CD4-positive, alpha-beta T cell treated with Interleukin-10 for 1 hour (primary cell): ENCODE measurements at regions not wholly inside any gene's neighbourhood (a gene's known extent, or its start where the extent isn't known, plus 50 kb on each side); places are given as distances from the start of the nearest gene placed in this dataset.
A peak's percentile ranks its signal among the peaks of the same experiment; 100 is the strongest.

Experiments
- DNase-seq: peaks from one replicate; pipeline ENCODE4 v3.0.0-alpha.2; 2020

- no peak for DNase-seq
Observed at GRCh38 chr9:129504404-129504803, 116.5 kb downstream of the C9orf50 start.

GRCh38 chr9:129501771-129502319, 119.1 kb downstream of the C9orf50 start:
- no peak for DNase-seq

DNA sequence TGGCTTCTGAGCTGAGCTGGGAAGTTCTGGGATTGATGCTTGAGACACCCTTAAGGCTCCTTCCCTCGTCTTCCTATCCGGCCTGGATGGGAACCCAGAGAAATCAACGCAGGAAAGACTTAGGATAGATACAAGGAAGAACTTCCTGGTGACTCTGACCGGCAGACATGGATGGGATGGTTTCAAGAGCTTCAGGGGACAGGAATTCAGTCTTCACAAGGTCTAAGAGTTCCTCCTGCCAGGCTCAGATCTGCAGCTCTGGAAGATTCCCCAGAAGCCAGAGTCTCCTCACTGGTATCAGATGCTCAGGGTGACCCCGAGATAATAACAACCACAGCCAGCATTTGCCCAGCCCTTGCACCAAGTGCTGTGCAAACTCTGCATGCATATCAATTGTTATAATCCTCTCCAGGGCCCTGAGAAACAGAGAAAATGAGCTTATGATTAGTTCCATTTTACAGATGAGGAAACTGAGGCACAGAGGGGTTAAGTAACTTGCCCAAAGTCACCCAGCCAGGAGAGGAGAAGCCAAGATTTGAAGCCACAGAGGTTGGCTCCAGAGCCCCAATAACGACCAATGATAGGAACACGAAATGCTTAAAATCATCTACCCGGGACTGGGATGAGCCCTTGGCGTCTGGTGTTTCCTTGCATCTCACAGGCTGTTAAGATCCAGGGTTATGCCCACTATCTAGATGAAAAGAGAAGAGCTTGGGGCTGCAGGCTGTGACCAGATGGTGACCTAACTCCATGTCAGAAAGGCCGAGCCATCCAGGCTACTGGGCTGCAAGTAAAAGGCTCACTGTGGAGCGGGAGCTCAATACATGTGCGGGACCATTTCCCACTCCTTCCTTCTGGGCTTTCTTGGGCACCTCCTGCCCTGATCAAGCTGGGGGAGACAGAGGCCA, 119.8 kb downstream of the C9orf50 start:
- no peak for DNase-seq

DNA sequence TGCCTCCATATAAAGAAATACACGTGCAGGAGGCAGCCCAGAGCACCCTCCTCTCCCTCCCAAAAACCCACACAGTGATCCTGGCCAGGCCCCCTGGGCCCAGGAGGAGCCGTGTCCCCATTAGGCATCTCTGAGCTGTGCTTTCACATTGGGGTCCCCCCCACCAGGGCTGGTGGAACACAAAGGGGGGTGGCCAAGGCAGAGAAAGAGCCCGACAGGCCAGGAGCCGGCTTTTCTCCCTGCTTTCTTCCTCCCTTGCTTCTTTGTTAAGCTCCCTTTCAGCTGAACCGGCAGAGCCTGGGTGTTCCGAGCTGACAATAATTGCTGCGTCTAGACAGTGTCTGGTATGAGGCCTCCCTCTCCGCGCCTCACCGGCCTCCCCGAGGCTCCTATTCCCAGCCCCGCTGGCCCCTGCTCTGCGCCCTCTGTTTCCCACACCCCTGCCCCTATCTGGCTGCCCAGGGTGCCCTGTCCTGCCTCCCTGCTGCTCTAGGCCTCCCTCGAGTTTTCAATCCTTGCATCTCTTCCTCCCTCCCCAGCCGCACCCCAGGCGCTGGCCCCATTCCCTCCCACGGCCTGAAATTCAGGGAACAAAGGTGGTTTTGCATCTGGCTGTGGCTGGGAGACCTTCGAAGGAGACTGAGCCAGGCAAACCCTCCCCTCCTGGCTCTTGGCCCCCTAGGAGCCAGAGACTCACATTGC, 120.6 kb downstream of the C9orf50 start:
- no peak for DNase-seq

- DNase-seq: no peak
Observed at GRCh38 chr9:129498451-129499384, 122.2 kb downstream of the C9orf50 start.

DNA sequence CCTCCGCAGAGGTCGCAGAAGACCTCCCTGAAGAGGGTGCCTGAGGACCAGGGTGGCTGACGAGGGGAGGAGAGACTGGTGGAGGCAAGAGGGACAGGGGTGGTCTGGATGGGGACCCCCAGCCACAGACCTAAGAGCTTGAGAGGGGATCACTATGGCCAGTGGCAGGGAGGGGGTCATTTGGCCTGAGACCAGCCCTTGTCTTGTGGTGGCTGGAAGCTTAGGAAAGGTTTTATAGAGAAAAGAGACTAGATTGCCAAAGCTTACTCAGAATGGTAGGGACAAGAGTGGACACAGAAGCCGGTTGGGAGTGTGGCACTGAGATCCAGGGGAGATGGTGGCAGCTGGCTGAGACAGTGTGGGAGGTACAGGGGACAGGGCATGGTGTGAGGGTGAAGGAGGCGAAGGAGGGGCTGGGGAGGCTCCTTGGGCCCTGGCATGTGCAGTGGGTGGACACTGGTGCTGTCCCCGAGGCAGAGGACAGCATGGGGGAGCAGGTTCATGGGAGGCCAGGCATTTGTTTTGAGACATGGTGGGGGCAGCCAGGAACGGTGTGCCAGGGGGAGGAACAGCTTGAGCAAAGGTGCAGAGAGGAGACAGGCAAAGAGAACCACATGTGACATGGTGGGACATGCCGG, 123.0 kb downstream of the C9orf50 start:
- no peak for DNase-seq

- no peak for DNase-seq
Observed at GRCh38 chr9:129497005-129497812, 123.7 kb downstream of the C9orf50 start.

- peak; percentile 82 for DNase-seq
Observed at GRCh38 chr9:129496473-129497004, 124.4 kb downstream of the C9orf50 start.

GRCh38 chr9:129495620-129496472, 125.1 kb downstream of the C9orf50 start:
- DNase-seq: peak; percentile 92

- DNase-seq: no peak
Observed at GRCh38 chr9:129494113-129494789, 126.7 kb downstream of the C9orf50 start.

DNA sequence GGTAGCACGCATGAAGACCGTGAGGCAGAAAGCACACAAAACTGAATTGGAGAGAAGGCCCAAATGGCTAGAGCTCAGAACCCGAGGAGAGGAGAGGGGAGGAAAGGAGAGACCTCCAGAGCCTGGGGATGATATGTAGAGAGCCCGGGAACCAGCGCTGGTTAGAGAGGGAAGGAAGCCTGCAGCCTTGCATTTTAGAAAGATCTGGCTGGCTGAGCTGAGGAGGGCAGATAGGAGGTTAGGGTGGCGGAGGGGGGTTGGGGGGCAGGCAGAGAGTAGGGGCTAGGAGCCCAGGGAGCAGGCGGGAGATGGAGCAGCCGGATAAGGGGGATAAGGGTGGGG, 127.2 kb downstream of the C9orf50 start:
- no peak for DNase-seq

DNA sequence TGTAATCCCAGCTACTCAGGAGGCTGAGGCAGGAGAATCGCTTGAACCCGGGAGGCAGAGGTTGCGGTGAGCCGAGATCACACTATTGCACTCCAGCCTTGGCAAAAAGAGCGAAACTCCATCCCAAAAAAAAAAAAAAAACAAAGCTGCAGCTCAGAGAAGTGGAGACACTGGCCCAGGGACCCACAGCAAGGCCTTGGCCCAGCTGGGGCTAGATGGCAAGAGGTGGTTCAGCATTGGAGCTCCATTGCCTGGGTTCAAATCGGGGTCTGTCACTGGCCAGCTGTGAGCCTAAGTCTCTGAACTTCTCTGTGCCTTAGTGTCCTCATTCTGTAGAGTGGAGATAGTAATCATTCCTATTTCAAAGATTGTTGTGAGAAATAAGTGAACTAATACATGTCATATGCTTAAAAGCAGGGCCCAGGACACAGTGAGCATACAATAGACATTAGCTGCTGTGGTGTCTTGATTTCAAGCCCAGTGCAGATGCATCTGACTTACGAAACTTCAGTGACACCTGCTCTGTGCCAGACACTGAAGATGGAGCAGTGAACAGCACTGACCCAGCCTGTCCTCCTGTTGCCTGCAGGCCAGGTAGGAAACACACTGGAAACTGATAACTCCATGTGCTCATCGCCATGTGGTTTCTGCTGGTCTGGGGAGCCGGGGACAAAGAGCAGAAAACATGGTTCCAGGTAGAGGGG, 127.7 kb downstream of the C9orf50 start:
- no peak for DNase-seq

- DNase-seq: no peak
Observed at GRCh38 chr9:129491487-129491855, 129.4 kb downstream of the C9orf50 start.

DNA sequence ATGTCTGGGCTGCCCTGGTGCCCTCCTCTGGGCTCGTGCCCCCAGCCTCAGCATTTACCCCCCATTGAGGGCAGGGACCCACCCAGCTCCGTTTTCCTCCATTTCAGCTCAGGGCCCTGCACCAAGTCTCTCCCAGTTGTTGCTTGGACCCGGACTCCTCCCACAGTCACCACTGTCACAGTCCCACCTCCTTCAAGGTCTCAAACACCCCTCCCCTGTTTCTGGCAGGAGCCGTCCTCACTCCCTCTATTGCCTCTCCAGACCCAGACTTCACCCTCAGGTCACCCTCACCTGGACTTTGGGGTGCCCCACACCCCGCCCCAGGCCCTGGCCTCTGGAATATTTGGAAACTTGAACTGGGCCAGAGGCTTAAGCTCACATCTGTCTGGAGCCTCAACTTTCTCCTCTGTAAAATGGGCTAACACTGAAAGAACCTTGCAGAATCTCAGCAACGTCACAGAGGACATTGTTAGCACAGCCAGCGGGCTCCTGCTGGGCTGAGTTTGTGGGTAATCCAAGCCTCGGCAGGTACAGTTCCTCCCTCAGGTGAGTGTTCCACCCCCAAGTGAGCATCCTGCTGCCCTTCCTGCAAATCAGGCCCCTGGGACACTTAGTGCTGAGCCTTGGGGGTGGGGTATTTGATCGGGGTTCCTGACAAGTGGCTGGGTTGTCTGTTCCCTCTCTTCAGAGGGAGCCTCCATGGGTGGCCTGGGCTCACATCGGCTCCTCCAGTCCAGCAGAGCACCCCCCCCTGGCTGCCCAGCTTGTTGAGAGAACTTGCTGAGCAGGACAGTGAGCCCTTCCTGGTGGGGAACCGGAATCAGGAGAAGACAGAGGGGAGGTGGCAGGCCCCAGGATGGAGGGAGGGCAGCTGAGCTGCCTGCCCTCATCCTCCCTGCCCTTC, 130.1 kb downstream of the C9orf50 start:
- no peak for DNase-seq

DNA sequence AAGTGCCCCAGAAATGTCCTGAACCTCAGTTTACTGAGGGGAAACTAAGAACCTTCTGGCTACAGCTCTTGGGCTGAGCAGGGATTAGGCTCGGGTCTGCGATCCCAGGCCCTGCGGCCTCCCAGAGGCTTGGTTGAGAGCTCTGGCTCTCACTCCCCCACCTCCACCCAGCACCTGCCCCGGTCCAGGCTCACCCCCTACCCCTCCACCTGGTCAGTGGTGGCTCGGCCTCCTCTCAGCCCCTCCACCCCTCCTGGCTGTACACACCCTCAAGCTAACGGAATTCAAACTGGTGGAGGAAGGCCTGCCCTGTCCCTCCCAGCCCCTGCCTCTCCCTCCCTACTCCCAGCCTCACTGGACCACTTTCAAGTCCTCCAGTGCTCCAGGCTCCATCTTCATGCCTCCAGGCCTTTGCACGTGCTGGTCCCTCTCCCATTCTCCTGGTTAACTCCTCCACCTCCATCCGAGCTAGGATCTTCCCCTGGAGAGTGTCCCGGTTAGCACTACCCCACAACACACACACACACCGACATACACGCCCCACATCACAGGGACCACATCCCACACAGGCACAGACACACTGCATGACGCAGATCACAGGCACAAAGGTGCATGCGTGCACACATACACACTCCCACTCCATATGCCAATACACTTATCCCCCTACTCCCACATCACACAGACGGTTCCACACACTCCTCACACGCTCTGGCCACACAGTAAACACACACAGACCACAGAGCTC, 130.9 kb downstream of the C9orf50 start:
- peak; percentile 74 for DNase-seq

DNA sequence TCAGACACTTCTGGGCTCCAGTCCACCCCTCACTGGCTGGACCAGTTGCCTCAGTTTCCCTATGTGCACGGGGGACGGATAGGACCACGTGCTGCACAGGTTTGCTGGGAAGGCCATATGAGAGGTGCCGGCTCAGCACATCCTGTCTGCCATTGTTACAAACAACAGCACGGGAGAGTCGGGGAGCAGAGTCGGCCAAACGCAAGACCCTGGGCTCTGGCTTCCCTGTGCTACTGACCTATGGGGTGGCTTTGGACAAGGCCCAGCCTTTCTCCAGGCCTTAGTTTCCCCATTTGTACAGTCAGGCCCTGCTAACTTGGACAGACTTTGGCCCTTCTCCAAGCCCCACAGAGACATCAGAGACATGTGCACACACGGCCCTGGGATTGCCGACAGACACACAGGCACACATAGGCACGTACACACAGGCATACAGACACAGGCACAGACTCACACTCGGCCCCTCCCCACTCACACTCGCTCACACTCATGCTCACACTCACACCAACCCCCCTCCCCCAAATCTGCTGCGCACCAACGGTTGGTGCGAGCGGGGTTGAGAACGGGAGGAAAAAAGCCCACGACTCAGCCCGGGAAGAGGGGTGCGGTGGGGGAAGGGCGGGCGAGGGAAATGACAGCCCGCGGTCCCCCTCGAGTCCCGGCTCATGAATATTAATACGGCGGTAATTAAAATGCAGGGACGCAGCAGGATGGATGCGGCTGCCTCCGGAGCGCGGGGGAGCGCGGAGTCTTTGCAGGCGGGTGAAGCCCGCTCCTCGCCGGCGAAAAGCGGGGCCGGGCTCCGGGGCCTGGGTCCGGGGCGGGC, 133.0 kb downstream of the C9orf50 start:
- DNase-seq: peak; percentile 73
